ENCODE measurements at regions not wholly inside any gene's neighbourhood (a gene's known extent, or its start where the extent isn't known, plus 50 kb on each side); places are given as distances from the start of the nearest gene placed in this dataset.

- Mint-ChIP-seq H3K4me3 (ENCODE audit: unreplicated experiment) (no peak overlapping the region), H3K9me3 (ENCODE audit: unreplicated experiment) (peaks cover 5% of the 10 kb centered on the region), H3K27ac (ENCODE audit: unreplicated experiment) (no peak overlapping the region), H3K27me3 (ENCODE audit: low read depth, unreplicated experiment) (peaks cover 4% of the 10 kb centered on the region), H3K36me3 (ENCODE audit: low read depth, unreplicated experiment) (no peaks in the 10 kb centered on the region), H3K4me1 (ENCODE audit: low read depth, unreplicated experiment) (peaks cover 32% of the 10 kb centered on the region)
- no peak overlapping the region for H2AFZ ChIP-seq (ENCODE audit: low read depth, low read length)
- H3K79me2 ChIP-seq (ENCODE audit: insufficient read depth, low read length) = no peaks in the 10 kb centered on the region
- H3K27ac ChIP-seq (ENCODE audit: low read depth, low read length) = no peak overlapping the region
- peak; percentile 47 for DNase-seq (ENCODE audit: low read depth)
- peaks cover 9% of the 10 kb centered on the region for H3K4me1 ChIP-seq (ENCODE audit: insufficient read depth, low read length)
- no peaks in the 10 kb centered on the region for H3K9me3 ChIP-seq (ENCODE audit: insufficient read depth, low read depth, low read length)
- no peak overlapping the region for H3K4me2 ChIP-seq (ENCODE audit: low read length)
- TF ChIP-seq EZH2 (IDR thresholded peaks at IDR 0.05; ENCODE audit: insufficient read depth, low read length) = no peak
- TF ChIP-seq, protein P1, sequence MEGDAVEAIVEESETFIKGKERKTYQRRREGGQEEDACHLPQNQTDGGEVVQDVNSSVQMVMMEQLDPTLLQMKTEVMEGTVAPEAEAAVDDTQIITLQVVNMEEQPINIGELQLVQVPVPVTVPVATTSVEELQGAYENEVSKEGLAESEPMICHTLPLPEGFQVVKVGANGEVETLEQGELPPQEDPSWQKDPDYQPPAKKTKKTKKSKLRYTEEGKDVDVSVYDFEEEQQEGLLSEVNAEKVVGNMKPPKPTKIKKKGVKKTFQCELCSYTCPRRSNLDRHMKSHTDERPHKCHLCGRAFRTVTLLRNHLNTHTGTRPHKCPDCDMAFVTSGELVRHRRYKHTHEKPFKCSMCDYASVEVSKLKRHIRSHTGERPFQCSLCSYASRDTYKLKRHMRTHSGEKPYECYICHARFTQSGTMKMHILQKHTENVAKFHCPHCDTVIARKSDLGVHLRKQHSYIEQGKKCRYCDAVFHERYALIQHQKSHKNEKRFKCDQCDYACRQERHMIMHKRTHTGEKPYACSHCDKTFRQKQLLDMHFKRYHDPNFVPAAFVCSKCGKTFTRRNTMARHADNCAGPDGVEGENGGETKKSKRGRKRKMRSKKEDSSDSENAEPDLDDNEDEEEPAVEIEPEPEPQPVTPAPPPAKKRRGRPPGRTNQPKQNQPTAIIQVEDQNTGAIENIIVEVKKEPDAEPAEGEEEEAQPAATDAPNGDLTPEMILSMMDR (IDR thresholded peaks at IDR 0.05; ENCODE audit: insufficient read depth, low read depth, low read length) = no peak
- no peak for FAIRE-seq
- H4K20me1 ChIP-seq (ENCODE audit: insufficient read depth, low read length) = no peaks in the 10 kb centered on the region
- no peak overlapping the region for H3K9ac ChIP-seq (ENCODE audit: low read length)
- no peaks in the 10 kb centered on the region for H3K36me3 ChIP-seq (ENCODE audit: insufficient read depth, low read length)
- no peak overlapping the region for H3K4me3 ChIP-seq (ENCODE audit: insufficient read depth, low read depth, low read length)
- no peaks in the 10 kb centered on the region for H3K27me3 ChIP-seq (ENCODE audit: insufficient read depth, low read length)
These were observed 213.2 kb upstream of the PRICKLE1 start for GRCh38 chr12:42802785-42803189.

DNA sequence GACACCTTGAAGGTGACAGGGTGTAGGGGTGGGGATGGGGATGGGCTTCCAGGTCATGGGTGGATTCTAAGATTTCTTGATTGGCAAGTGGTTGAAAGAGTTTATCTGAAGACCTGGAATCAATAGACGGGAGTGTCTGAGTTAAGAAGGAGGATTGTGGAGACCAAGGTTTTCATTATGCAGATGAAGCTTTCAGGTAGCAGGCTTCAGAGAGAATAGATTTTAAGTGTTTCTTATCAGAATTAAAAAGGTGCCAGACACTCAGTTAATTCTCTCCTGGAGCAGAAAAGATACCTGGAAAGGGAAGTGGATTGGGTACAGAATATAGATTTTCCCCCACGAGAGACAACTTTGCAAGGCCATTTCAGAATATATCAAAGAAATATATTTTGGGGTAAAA, 211.7 kb upstream of the PRICKLE1 start:
- peaks cover 5% of the 10 kb centered on the region for H3K9me3 Mint-ChIP-seq (ENCODE audit: unreplicated experiment)

DNA sequence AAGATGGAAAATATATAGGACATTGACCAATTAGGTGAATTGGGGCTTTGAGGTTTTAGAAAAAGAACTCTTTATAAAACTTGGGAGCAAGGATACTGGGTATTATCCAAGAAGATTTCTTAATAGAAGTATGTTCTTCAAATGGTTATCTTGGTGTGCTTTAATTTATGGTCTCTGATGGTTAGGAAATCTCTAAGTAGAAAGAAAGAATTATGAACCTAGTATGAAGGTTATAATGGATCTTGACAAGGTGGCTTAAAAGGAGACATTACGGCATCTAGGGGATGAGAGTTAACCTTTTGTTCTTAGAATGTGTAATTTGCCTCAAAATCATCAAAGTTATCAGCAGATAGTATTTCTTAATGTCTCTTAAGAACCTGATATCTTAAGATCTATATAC, 210.4 kb upstream of the PRICKLE1 start:
- Histone ChIP-seq H3K36me3 (ENCODE audit: insufficient read depth, low read length) (no peaks in the 10 kb centered on the region), H3K27me3 (ENCODE audit: insufficient read depth, low read length) (no peaks in the 10 kb centered on the region), H3K9me3 (ENCODE audit: insufficient read depth, low read depth, low read length) (no peaks in the 10 kb centered on the region), H2AFZ (ENCODE audit: low read depth, low read length) (no peak overlapping the region), H3K4me3 (ENCODE audit: insufficient read depth, low read depth, low read length) (no peak overlapping the region), H3K9ac (ENCODE audit: low read length) (no peak overlapping the region), H3K4me1 (ENCODE audit: insufficient read depth, low read length) (peaks cover 9% of the 10 kb centered on the region), H3K4me2 (ENCODE audit: low read length) (no peak overlapping the region), H3K27ac (ENCODE audit: low read depth, low read length) (no peak overlapping the region), H3K79me2 (ENCODE audit: insufficient read depth, low read length) (no peaks in the 10 kb centered on the region), H4K20me1 (ENCODE audit: insufficient read depth, low read length) (no peaks in the 10 kb centered on the region)
- DNase-seq (ENCODE audit: low read depth) (no peak), FAIRE-seq (peak; percentile 77)
- TF ChIP-seq, protein P1 (IDR thresholded peaks at IDR 0.05; ENCODE audit: insufficient read depth, low read depth, low read length) = no peak
- no peak for TF ChIP-seq EZH2 (IDR thresholded peaks at IDR 0.05; ENCODE audit: insufficient read depth, low read length)
- H3K27me3 Mint-ChIP-seq (ENCODE audit: low read depth, unreplicated experiment) = peaks cover 1% of the 10 kb centered on the region
- no peaks in the 10 kb centered on the region for H3K36me3 Mint-ChIP-seq (ENCODE audit: low read depth, unreplicated experiment)
- H3K27ac Mint-ChIP-seq (ENCODE audit: unreplicated experiment) = peak overlapping the region; percentile 90
- peaks cover 5% of the 10 kb centered on the region for H3K9me3 Mint-ChIP-seq (ENCODE audit: unreplicated experiment)
- H3K4me3 Mint-ChIP-seq (ENCODE audit: unreplicated experiment) = no peak overlapping the region
- H3K4me1 Mint-ChIP-seq (ENCODE audit: low read depth, unreplicated experiment) = peaks cover 27% of the 10 kb centered on the region

More for the DNA sequence above, 211.7 kb upstream of the PRICKLE1 start:
- no peak overlapping the region for H3K4me2 ChIP-seq (ENCODE audit: low read length)
- H3K9ac ChIP-seq (ENCODE audit: low read length) = no peak overlapping the region
- H3K9me3 ChIP-seq (ENCODE audit: insufficient read depth, low read depth, low read length) = no peaks in the 10 kb centered on the region
- no peaks in the 10 kb centered on the region for H3K27me3 ChIP-seq (ENCODE audit: insufficient read depth, low read length)
- H3K4me3 ChIP-seq (ENCODE audit: insufficient read depth, low read depth, low read length) = no peak overlapping the region
- no peaks in the 10 kb centered on the region for H4K20me1 ChIP-seq (ENCODE audit: insufficient read depth, low read length)
- no peaks in the 10 kb centered on the region for H3K36me3 ChIP-seq (ENCODE audit: insufficient read depth, low read length)
- TF ChIP-seq, protein P1 (IDR thresholded peaks at IDR 0.05; ENCODE audit: insufficient read depth, low read depth, low read length) = no peak
- TF ChIP-seq EZH2 (IDR thresholded peaks at IDR 0.05; ENCODE audit: insufficient read depth, low read length) = no peak
- Mint-ChIP-seq H3K27ac (ENCODE audit: unreplicated experiment) (no peak overlapping the region), H3K36me3 (ENCODE audit: low read depth, unreplicated experiment) (no peaks in the 10 kb centered on the region), H3K27me3 (ENCODE audit: low read depth, unreplicated experiment) (peaks cover 4% of the 10 kb centered on the region), H3K4me1 (ENCODE audit: low read depth, unreplicated experiment) (peaks cover 26% of the 10 kb centered on the region), H3K4me3 (ENCODE audit: unreplicated experiment) (no peak overlapping the region)
- H3K79me2 ChIP-seq (ENCODE audit: insufficient read depth, low read length) = no peaks in the 10 kb centered on the region
- no peak overlapping the region for H3K27ac ChIP-seq (ENCODE audit: low read depth, low read length)
- no peak for DNase-seq (ENCODE audit: low read depth)
- no peak for FAIRE-seq
- no peak overlapping the region for H2AFZ ChIP-seq (ENCODE audit: low read depth, low read length)
- H3K4me1 ChIP-seq (ENCODE audit: insufficient read depth, low read length) = peaks cover 9% of the 10 kb centered on the region
